ENCODE measurements at regions not wholly inside any gene's neighbourhood (a gene's known extent, or its start where the extent isn't known, plus 50 kb on each side); places are given as distances from the start of the nearest gene placed in this dataset.
"Not testable (repeated sequence)": the region's sequence is repeated elsewhere in the genome, so short reads cannot be mapped to it uniquely, and the experiment has no call there.

DNA sequence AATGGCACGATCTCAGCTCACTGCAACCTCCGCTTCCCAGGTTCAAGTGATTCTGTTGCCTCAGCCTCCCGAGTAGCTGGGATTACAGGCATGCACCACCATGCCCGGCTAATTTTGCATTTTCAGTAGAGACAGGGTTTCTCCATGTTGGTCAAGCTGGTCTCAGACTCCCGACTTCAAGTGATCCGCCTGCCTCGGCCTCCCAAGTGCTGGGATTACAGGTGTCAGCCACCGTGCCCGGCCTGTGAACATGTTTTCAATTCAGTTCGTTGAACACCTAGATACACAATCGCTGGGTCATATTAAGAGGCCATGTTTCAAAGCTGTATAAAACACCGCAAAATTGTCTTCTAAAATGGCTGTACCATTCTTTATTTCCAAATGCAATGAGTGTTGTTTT is 830.3 kb upstream of the TMPRSS15 start:
- TF ChIP-seq, protein P1, sequence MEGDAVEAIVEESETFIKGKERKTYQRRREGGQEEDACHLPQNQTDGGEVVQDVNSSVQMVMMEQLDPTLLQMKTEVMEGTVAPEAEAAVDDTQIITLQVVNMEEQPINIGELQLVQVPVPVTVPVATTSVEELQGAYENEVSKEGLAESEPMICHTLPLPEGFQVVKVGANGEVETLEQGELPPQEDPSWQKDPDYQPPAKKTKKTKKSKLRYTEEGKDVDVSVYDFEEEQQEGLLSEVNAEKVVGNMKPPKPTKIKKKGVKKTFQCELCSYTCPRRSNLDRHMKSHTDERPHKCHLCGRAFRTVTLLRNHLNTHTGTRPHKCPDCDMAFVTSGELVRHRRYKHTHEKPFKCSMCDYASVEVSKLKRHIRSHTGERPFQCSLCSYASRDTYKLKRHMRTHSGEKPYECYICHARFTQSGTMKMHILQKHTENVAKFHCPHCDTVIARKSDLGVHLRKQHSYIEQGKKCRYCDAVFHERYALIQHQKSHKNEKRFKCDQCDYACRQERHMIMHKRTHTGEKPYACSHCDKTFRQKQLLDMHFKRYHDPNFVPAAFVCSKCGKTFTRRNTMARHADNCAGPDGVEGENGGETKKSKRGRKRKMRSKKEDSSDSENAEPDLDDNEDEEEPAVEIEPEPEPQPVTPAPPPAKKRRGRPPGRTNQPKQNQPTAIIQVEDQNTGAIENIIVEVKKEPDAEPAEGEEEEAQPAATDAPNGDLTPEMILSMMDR (conservative IDR thresholded peaks at IDR 0.05): not testable (repeated sequence)
- TF ChIP-seq ZFX (IDR thresholded peaks at IDR 0.05): not testable (repeated sequence)
